Activated CD8-positive, alpha-beta memory T cell treated with anti-CD3 and anti-CD28 coated beads, Interleukin-2, amount 50 U/mL, for 48 hours (primary cell): ENCODE measurements at regions not wholly inside any gene's neighbourhood (a gene's known extent, or its start where the extent isn't known, plus 50 kb on each side); places are given as distances from the start of the nearest gene placed in this dataset.
"Not testable (repeated sequence)": the region's sequence is repeated elsewhere in the genome, so short reads cannot be mapped to it uniquely, and the experiment has no call there.

Experiments
- DNase-seq: peaks from one replicate; pipeline ENCODE4 v3.0.0-alpha.2; 2020

- DNase-seq: no peak
These were observed 92.7 kb upstream of the C1orf174 start for GRCh38 chr1:3992746-3993145.

- no peak for DNase-seq
These were observed 93.7 kb upstream of the C1orf174 start for GRCh38 chr1:3993619-3994375.

- no peak for DNase-seq
These were observed 95.2 kb upstream of the C1orf174 start for GRCh38 chr1:3995141-3995780.

- DNase-seq: no peak
These were observed 97.0 kb upstream of the C1orf174 start for GRCh38 chr1:3996846-3997705.

GRCh38 chr1:3998086-3998485 is 98.0 kb upstream of the C1orf174 start:
- DNase-seq: no peak

GRCh38 chr1:3999514-3999913 is 99.4 kb upstream of the C1orf174 start:
- not testable (repeated sequence) for DNase-seq

- DNase-seq: no peak
These were observed 100.1 kb upstream of the C1orf174 start for GRCh38 chr1:3999941-4000735.

- DNase-seq: no peak
These were observed 100.8 kb upstream of the C1orf174 start for GRCh38 chr1:4000811-4001251.

- no peak for DNase-seq
These were observed 101.4 kb upstream of the C1orf174 start for GRCh38 chr1:4001461-4001860.

- no peak for DNase-seq
These were observed 102.0 kb upstream of the C1orf174 start for GRCh38 chr1:4002061-4002521.

- no peak for DNase-seq
These were observed 102.7 kb upstream of the C1orf174 start for GRCh38 chr1:4002741-4003140.

- no peak for DNase-seq
These were observed 103.9 kb upstream of the C1orf174 start for GRCh38 chr1:4003846-4004505.

GRCh38 chr1:4004635-4005430 is 104.8 kb upstream of the C1orf174 start:
- DNase-seq: no peak

- no peak for DNase-seq
These were observed 105.4 kb upstream of the C1orf174 start for GRCh38 chr1:4005431-4005830.

- DNase-seq: peak; percentile 8
These were observed 106.8 kb upstream of the C1orf174 start for GRCh38 chr1:4006676-4007374.

- peak; percentile 23 for DNase-seq
These were observed 110.2 kb upstream of the C1orf174 start for GRCh38 chr1:4010284-4010683.

GRCh38 chr1:4010814-4011605 is 110.9 kb upstream of the C1orf174 start:
- DNase-seq: peak; percentile 23

- DNase-seq: no peak
These were observed 116.5 kb upstream of the C1orf174 start for GRCh38 chr1:4016351-4017130.
